K562 (cell line): ENCODE measurements at regions not wholly inside any gene's neighbourhood (a gene's known extent, or its start where the extent isn't known, plus 50 kb on each side); places are given as distances from the start of the nearest gene placed in this dataset.
A peak's percentile ranks its signal among the peaks of the same experiment; 100 is the strongest.

ENCODE experiments used
- ATAC-seq: fragments of 200-7000 bp; cut with Tn5 transposase; 3 replicates; pipeline ENCODE4 v1.9.1; 2020; ENCODE audit warnings: moderate library complexity
- BruUV-seq: library from RNA; stranded (reverse); fragments of 400-500 nt; replicated peaks from 2 replicates; lab custom pipeline; 2021; lab: Mats Ljungman, UMichigan
- CTCF ChIA-PET: fragments of 300-600 bp; formaldehyde crosslinking; extraction: SDS; loops from one replicate; lab custom pipeline; 2021; ENCODE audit warnings: low intra/inter-chr PET ratio; lab: Yijun Ruan, JAX
- POLR2A ChIA-PET: fragments of 300-600, 350-650 bp; sonication (Branson Sonifier 250); formaldehyde crosslinking; extraction: SDS; loops from one replicate; lab custom pipeline; 2021; ENCODE audit warnings: antibody characterized with exemption, inconsistent platforms; lab: Yijun Ruan, JAX
- DNase-seq, 4 experiments: peaks; one replicate each; pipeline versions ENCODE4 v3.0.0 to v3.0.0-alpha.2; 2011 to 2018; ENCODE audit warnings: low spot score in 3 of 4, mixed read lengths in 3 of 4; ENCODE audit errors: extremely low read depth in 1 of 4
- FAIRE-seq: peaks from 2 replicates; lab custom pipeline; 2011; peaks lifted over from hg19 to GRCh38; lab: Jason Lieb, UNC
- H2AFZ ChIP-seq: 2 replicates; pipeline ENCODE4 v1.6.0; 2011; ENCODE audit warnings: low read depth, low read length, control low read depth, inconsistent platforms
- H3K27ac ChIP-seq: fragments of 200-600 bp; 3 replicates; pipeline ENCODE4 v1.8.0; 2011; ENCODE audit warnings: low read depth, mild to moderate bottlenecking, control low read depth, inconsistent platforms, low read length, moderate library complexity, mixed read lengths; ENCODE audit errors: extremely low read depth
- H3K27me3 ChIP-seq, 2 experiments: fragments of 300-600 bp in 1 of 2; 2 replicates in 1 of 2; 3 replicates in 1 of 2; pipeline versions ENCODE4 v1.6.0 to v1.8.0; 2011; ENCODE audit warnings: inconsistent platforms in 2 of 2, low read length in 2 of 2, mild to moderate bottlenecking in 1 of 2, mixed read lengths in 1 of 2, moderate library complexity in 1 of 2; ENCODE audit not compliant: control insufficient read depth in 2 of 2, insufficient read depth in 2 of 2
- H3K36me3 ChIP-seq: fragments of 300-600 bp; 3 replicates; pipeline ENCODE4 v1.8.0; 2011; ENCODE audit warnings: mild to moderate bottlenecking, low read length, inconsistent platforms; ENCODE audit not compliant: control insufficient read depth, insufficient read depth
- H3K4me1 ChIP-seq, 2 experiments: fragments of 200-600 bp in 1 of 2; replicated peaks in 1 of 2; 2 replicates in 1 of 2; 3 replicates in 1 of 2; pipeline versions ENCODE4 v1.5.1 to v1.8.0; 2011; ENCODE audit warnings: inconsistent platforms in 2 of 2, low read length in 2 of 2, mild to moderate bottlenecking in 1 of 2, mixed read lengths in 1 of 2, moderate library complexity in 1 of 2; ENCODE audit not compliant: control insufficient read depth in 2 of 2, insufficient read depth in 2 of 2
- H3K4me2 ChIP-seq: 2 replicates; pipeline ENCODE4 v1.6.1; 2011; ENCODE audit warnings: low read length, control low read depth, inconsistent platforms, mixed read lengths; ENCODE audit not compliant: insufficient read depth
- H3K4me3 ChIP-seq: fragments of 200-600 bp; sonication (generic), shearing (Covaris generic); 2 replicates; pipeline ENCODE4 v1.5.1; 2016; ENCODE audit warnings: control low read depth, inconsistent platforms
- H3K79me2 ChIP-seq: fragments of 200-600 bp; 3 replicates; pipeline ENCODE4 v1.8.0; 2011; ENCODE audit warnings: low read length, inconsistent platforms; ENCODE audit not compliant: control insufficient read depth, insufficient read depth
- H3K9ac ChIP-seq, 2 experiments: 2 replicates each; pipeline versions ENCODE4 v1.6.0 to v1.6.1; 2011; ENCODE audit warnings: low read depth in 2 of 2, low read length in 2 of 2, control low read depth in 1 of 2, inconsistent platforms in 1 of 2, mild to moderate bottlenecking in 1 of 2, mixed read lengths in 1 of 2; ENCODE audit not compliant: insufficient read depth in 1 of 2
- H3K9me1 ChIP-seq: one replicate; pipeline ENCODE4 v1.6.0; 2011; ENCODE audit warnings: inconsistent platforms, mild to moderate bottlenecking, low read length, moderate library complexity; ENCODE audit not compliant: control insufficient read depth, insufficient read depth
- H3K9me3 ChIP-seq: replicated peaks from 2 replicates; pipeline ENCODE4 v1.5.1; 2011; ENCODE audit warnings: low read depth, low read length, inconsistent platforms; ENCODE audit not compliant: control insufficient read depth, insufficient read depth
- H4K20me1 ChIP-seq: replicated peaks from 2 replicates; pipeline ENCODE4 v1.6.1; 2011; ENCODE audit warnings: low read length, inconsistent platforms, mixed read lengths; ENCODE audit not compliant: control insufficient read depth, insufficient read depth
- ZC3H4 ChIP-seq: sonication (generic); formaldehyde crosslinking; IDR thresholded peaks from 2 replicates; pipeline ENCODE4 v1.9.0; 2021; ENCODE audit warnings: missing genetic modification reagents, borderline replicate concordance
- whole genome bisulfite sequencing: fragments of 100-300 bp; shearing (Covaris generic); methylation state at CpG from one replicate; pipeline ENCODE4 v1.1.6; 2016; ENCODE audit warnings: low coverage, mixed read lengths; ENCODE audit not compliant: insufficient coverage; ENCODE audit errors: missing lambda C conversion rate; 5-methylcytosine and 5-hydroxymethylcytosine counted together
- in situ Hi-C: fragments of 300-500 bp; cut with MboI; formaldehyde crosslinking; loops from 4 replicates; pipeline ENCODE4 v1.15.0; 2018; ENCODE audit warnings: inconsistent platforms, mixed read lengths
- intact Hi-C: fragments of 100-400 bp; cut with micrococcal nuclease; formaldehyde crosslinking; loops from 2 replicates; pipeline ENCODE4 v1.14.2; 2022
- TF ChIP-seq, protein P1 (sequence below): sonication (generic); formaldehyde crosslinking; IDR thresholded peaks from 2 replicates; pipeline ENCODE4 v1.8.0; 2023; ENCODE audit warnings: mild to moderate bottlenecking, missing genetic modification reagents

DNA sequence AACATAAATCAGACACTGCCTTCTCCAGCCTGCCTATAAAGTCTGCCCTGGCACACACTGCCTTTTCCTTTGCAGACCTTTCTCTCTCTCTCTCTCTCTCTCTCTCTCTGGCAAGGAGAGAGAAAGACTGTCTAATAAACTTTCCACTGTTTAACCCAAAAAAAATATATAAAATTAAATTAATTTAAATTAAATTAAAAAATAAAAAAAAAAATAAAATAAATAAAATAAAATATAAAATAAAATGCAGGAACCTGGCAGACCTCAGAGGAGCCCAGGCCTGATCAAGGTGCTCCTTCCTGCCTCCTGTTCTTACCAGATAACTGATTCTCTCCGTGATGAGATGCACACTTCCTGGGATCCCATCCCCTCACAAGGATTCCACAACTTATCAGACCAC lies 103.9 kb upstream of the VASH1 start:
- Histone ChIP-seq H3K9me1 (no peaks in the 10 kb centered on the region), H3K27ac (no peak overlapping the region), H3K4me1 (no peaks in the 10 kb centered on the region), H3K9ac (no peak overlapping the region), H3K27me3 (peaks cover 0 to 15% of the 10 kb centered on the region in 2 experiments; a peak in 3 of 5 replicates), H3K79me2 (no peaks in the 10 kb centered on the region), H3K9me3 (no peaks in the 10 kb centered on the region), H3K4me3 (no peak overlapping the region), H4K20me1 (no peaks in the 10 kb centered on the region), H2AFZ (0 out of 2 replicates have a peak overlapping the region, but pooled peaks have one; percentile 45), H3K4me2 (no peak overlapping the region), H3K36me3 (no peaks in the 10 kb centered on the region)
- DNase-seq (no peak), FAIRE-seq (no peak), ATAC-seq (no peak)
- intact Hi-C loops, result no loop called here
- BruUV-seq, result no TSS peak
- TF ChIP-seq, protein P1, sequence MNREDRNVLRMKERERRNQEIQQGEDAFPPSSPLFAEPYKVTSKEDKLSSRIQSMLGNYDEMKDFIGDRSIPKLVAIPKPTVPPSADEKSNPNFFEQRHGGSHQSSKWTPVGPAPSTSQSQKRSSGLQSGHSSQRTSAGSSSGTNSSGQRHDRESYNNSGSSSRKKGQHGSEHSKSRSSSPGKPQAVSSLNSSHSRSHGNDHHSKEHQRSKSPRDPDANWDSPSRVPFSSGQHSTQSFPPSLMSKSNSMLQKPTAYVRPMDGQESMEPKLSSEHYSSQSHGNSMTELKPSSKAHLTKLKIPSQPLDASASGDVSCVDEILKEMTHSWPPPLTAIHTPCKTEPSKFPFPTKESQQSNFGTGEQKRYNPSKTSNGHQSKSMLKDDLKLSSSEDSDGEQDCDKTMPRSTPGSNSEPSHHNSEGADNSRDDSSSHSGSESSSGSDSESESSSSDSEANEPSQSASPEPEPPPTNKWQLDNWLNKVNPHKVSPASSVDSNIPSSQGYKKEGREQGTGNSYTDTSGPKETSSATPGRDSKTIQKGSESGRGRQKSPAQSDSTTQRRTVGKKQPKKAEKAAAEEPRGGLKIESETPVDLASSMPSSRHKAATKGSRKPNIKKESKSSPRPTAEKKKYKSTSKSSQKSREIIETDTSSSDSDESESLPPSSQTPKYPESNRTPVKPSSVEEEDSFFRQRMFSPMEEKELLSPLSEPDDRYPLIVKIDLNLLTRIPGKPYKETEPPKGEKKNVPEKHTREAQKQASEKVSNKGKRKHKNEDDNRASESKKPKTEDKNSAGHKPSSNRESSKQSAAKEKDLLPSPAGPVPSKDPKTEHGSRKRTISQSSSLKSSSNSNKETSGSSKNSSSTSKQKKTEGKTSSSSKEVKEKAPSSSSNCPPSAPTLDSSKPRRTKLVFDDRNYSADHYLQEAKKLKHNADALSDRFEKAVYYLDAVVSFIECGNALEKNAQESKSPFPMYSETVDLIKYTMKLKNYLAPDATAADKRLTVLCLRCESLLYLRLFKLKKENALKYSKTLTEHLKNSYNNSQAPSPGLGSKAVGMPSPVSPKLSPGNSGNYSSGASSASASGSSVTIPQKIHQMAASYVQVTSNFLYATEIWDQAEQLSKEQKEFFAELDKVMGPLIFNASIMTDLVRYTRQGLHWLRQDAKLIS (CRISPR knock-in tag), result no peak
- no peak for TF ChIP-seq ZC3H4 (CRISPR knock-in tag)
- CTCF ChIA-PET, result no interaction called here
- WGBS, result 0% methylated on average over 1 of the region's 1 CpG
- POLR2A ChIA-PET, result no interaction called here
- in situ Hi-C loops, result loop anchor here (10.0 kb wide), 2 partner anchors 603 to 943 kb away; no protein-coding TSS in a partner anchor
